Astrocyte of the cerebellum (primary cell): ENCODE measurements at regions not wholly inside any gene's neighbourhood (a gene's known extent, or its start where the extent isn't known, plus 50 kb on each side); places are given as distances from the start of the nearest gene placed in this dataset.

Source experiments
- DNase-seq: peaks from one replicate; pipeline ENCODE4 v3.0.0-alpha.2; 2011; ENCODE audit warnings: low read depth
- H3K4me3 ChIP-seq: 2 replicates; pipeline ENCODE4 v1.5.1; 2011; ENCODE audit warnings: mild to moderate bottlenecking, low read depth, low read length, moderate library complexity
- in situ Hi-C: cut with HindIII; loops from 2 replicates; pipeline ENCODE4 v1.10.0; 2017; ENCODE audit warnings: low sequenced_read_pairs
- TF ChIP-seq, protein P1 (sequence below): IDR thresholded peaks from 2 replicates; pipeline ENCODE4 v1.5.1; 2012; ENCODE audit warnings: low read length, low read depth, moderate library complexity, mild to moderate bottlenecking; ENCODE audit errors: missing control alignments

DNA sequence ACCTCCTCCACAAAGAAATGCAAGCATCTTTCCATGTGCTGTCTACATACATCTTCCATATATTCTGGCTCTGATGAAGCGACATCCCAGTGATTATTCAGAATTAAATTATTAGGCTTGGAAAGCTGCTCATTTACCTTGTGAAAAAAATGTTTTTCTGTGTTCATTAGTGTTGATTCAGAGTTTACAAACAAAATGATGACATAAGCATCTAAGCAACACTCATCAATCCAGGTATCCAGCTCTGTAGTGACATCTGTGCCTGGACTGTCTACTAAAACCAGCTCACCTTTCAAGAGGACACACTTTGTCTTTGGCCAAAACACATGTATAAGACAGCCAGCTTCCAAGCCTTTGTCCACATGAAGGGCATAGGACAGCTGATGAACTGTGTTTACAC, 51.1 kb upstream of the SPATA31C2 start:
- in situ Hi-C loops = no loop called here
- no peak for DNase-seq
- H3K4me3 ChIP-seq = no peak overlapping the region
- TF ChIP-seq, protein P1, sequence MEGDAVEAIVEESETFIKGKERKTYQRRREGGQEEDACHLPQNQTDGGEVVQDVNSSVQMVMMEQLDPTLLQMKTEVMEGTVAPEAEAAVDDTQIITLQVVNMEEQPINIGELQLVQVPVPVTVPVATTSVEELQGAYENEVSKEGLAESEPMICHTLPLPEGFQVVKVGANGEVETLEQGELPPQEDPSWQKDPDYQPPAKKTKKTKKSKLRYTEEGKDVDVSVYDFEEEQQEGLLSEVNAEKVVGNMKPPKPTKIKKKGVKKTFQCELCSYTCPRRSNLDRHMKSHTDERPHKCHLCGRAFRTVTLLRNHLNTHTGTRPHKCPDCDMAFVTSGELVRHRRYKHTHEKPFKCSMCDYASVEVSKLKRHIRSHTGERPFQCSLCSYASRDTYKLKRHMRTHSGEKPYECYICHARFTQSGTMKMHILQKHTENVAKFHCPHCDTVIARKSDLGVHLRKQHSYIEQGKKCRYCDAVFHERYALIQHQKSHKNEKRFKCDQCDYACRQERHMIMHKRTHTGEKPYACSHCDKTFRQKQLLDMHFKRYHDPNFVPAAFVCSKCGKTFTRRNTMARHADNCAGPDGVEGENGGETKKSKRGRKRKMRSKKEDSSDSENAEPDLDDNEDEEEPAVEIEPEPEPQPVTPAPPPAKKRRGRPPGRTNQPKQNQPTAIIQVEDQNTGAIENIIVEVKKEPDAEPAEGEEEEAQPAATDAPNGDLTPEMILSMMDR = no peak
